RWPE2 (cell line): ENCODE measurements at regions not wholly inside any gene's neighbourhood (a gene's known extent, or its start where the extent isn't known, plus 50 kb on each side); places are given as distances from the start of the nearest gene placed in this dataset.

Experiments used
- ATAC-seq: fragments of 200-7000 bp; cut with Tn5 transposase; 3 replicates; pipeline ENCODE4 v1.9.1; 2021; ENCODE audit warnings: low read depth
- DNase-seq: peaks from one replicate; pipeline ENCODE4 v3.0.0-alpha.2; 2020; ENCODE audit warnings: low spot score
- H3K27ac ChIP-seq: fragments of 450-650 bp; 2 replicates; pipeline ENCODE4 v1.5.1; 2017; ENCODE audit warnings: mild to moderate bottlenecking; ENCODE audit not compliant: poor library complexity, severe bottlenecking
- H3K27me3 ChIP-seq: fragments of 250-450 bp; sonication (Bioruptor Pico); 2 replicates; pipeline ENCODE4 v1.5.1; 2021; ENCODE audit warnings: mild to moderate bottlenecking, moderate library complexity; ENCODE audit not compliant: insufficient read depth, poor library complexity, severe bottlenecking
- H3K36me3 ChIP-seq: fragments of 250-450 bp; sonication (Bioruptor Pico); 2 replicates; pipeline ENCODE4 v1.5.1; 2020; ENCODE audit warnings: low read depth, mild to moderate bottlenecking, moderate library complexity
- H3K4me1 ChIP-seq: fragments of 250-450 bp; sonication (Bioruptor Pico); 2 replicates; pipeline ENCODE4 v1.5.1; 2021; ENCODE audit warnings: mild to moderate bottlenecking, moderate library complexity; ENCODE audit not compliant: insufficient read depth, poor library complexity, severe bottlenecking
- H3K4me3 ChIP-seq: fragments of 250-450 bp; sonication (Bioruptor Pico); 2 replicates; pipeline ENCODE4 v1.5.1; 2021; ENCODE audit warnings: mild to moderate bottlenecking, moderate library complexity; ENCODE audit not compliant: severe bottlenecking
- H3K9me3 ChIP-seq: fragments of 250-450 bp; sonication (Bioruptor Pico); 2 replicates; pipeline ENCODE4 v1.5.1; 2021; ENCODE audit warnings: mild to moderate bottlenecking, moderate library complexity; ENCODE audit not compliant: severe bottlenecking
- TF ChIP-seq, protein P1 (sequence below): fragments of 450-650 bp; IDR thresholded peaks from one replicate; pipeline ENCODE4 v1.5.1; 2017; ENCODE audit warnings: mild to moderate bottlenecking, moderate library complexity; ENCODE audit not compliant: poor library complexity, severe bottlenecking

DNA sequence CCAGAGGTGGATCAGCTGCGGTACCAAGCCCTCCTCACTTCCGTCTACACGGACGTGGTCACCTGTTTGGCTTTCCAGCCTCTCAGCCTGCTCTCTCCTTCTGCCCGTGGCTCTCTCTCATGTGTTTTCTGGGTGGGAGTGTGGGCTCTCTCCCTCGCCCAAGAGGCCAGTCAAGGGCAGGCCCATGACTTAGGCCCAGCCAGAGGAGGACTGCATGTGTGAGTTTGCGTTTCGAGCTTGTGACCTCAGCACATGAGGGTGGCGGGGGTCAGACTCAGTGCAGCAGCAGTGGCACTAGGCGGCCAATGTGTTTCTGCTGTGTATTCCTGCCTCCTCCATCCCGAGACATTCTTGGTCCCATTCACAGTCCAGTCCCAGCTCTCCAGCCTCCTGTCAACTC lies 82.5 kb upstream of the SMIM23 start:
- Histone ChIP-seq H3K36me3 (no peaks in the 10 kb centered on the region), H3K9me3 (no peaks in the 10 kb centered on the region), H3K4me1 (no peaks in the 10 kb centered on the region), H3K27ac (no peak overlapping the region), H3K27me3 (peaks cover 5% of the 10 kb centered on the region), H3K4me3 (no peak overlapping the region)
- ATAC-seq: no peak
- TF ChIP-seq, protein P1, sequence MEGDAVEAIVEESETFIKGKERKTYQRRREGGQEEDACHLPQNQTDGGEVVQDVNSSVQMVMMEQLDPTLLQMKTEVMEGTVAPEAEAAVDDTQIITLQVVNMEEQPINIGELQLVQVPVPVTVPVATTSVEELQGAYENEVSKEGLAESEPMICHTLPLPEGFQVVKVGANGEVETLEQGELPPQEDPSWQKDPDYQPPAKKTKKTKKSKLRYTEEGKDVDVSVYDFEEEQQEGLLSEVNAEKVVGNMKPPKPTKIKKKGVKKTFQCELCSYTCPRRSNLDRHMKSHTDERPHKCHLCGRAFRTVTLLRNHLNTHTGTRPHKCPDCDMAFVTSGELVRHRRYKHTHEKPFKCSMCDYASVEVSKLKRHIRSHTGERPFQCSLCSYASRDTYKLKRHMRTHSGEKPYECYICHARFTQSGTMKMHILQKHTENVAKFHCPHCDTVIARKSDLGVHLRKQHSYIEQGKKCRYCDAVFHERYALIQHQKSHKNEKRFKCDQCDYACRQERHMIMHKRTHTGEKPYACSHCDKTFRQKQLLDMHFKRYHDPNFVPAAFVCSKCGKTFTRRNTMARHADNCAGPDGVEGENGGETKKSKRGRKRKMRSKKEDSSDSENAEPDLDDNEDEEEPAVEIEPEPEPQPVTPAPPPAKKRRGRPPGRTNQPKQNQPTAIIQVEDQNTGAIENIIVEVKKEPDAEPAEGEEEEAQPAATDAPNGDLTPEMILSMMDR: no peak
- no peak for DNase-seq

DNA sequence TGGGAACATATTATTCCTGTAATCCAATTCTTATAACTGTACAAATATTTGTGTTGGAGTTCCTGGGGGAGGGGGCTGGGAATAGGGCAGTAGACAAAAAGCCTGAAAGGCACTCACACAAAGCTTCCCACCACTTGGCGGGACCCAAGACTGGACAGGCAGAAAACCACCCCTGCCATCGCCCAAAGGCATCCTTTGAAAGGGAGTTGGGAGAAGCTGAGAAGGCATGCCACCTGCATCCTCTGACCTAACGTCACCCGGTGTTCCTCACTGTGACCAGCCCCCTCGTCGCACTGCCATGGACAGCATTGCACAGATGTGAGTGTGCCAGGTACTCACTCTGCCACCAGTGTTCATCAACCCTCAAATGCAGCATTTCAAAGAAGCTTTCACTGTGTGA lies 80.6 kb upstream of the SMIM23 start:
- Histone ChIP-seq H3K4me3 (no peak overlapping the region), H3K4me1 (no peaks in the 10 kb centered on the region), H3K9me3 (no peaks in the 10 kb centered on the region), H3K27ac (no peak overlapping the region), H3K27me3 (peaks cover 5% of the 10 kb centered on the region), H3K36me3 (no peaks in the 10 kb centered on the region)
- ATAC-seq (no peak), DNase-seq (no peak)
- TF ChIP-seq, protein P1: no peak

DNA sequence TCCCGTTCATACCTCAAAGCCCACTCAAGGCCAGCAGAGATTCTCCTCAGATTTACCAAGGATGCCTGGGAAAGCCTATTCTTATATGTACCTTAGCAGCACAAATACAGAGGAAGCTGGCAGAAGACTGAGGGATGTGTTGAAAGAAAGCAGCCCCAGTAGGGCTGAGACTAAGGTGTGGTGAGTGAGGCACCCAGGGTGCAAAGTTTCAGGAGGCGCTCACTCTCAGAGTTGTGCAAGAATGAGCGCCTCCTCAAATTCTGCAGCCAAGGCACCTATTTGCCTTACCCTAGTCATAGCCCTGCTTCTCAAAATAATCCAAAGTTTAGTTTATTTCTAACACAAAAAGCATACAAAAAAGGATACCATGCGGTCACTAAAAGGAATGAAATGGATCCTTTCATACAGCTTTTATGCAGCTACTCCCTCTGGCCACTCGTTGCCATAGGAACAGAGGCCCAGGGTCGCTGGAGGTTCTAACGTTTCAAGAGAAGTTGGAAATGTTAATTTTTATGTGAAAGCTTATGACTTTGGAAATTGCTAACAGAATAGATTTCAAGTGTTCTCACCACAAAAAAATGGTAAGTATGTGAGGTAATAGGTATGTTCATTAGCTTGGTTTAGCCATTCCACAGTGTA lies 79.7 kb upstream of the SMIM23 start:
- ATAC-seq: no peak
- TF ChIP-seq, protein P1: no peak

DNA sequence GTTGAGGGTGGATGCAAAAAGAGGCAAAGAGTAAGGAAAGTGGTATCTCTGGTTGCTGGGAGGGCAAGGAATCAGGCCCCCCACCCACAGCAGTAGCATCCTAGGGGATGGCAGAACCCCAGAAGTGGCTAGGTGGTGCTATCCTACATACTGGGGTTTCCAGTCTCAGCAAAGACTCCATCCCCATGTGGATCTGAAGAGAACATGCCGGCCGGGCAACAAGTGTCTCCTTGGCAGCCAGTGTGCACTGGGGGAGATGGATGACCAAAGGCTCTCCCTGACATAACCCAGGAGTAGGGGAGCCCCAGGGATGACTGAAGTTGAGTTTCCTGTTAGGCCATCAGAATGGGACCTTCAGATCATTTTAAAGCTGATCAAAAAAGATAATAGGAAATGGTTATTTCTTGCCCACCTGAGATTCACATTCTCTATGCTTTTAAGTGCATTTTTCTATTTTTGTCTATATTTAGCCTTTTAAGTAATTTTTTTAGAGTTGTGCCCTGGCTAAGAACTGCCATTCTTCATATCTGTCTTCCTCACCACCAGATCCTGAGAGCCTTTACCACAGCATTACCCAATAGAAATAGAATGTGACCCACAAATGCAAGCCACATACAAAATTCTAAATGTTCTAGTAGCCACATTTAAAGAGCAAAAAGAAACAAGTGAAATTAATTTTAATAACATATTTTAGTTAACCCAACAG lies 78.7 kb upstream of the SMIM23 start:
- H3K27ac ChIP-seq: no peak overlapping the region

More for the DNA sequence above, 79.7 kb upstream of the SMIM23 start:
- H3K4me3 ChIP-seq: no peak overlapping the region
- H3K4me1 ChIP-seq: no peaks in the 10 kb centered on the region
- H3K27ac ChIP-seq: no peak overlapping the region
- H3K9me3 ChIP-seq: no peaks in the 10 kb centered on the region
- no peak for DNase-seq
- no peaks in the 10 kb centered on the region for H3K36me3 ChIP-seq
- peaks cover 5% of the 10 kb centered on the region for H3K27me3 ChIP-seq

More for the DNA sequence above, 78.7 kb upstream of the SMIM23 start:
- H3K36me3 ChIP-seq: no peaks in the 10 kb centered on the region
- H3K9me3 ChIP-seq: no peaks in the 10 kb centered on the region
- H3K27me3 ChIP-seq: peaks cover 3% of the 10 kb centered on the region
- H3K4me1 ChIP-seq: no peaks in the 10 kb centered on the region
- DNase-seq: no peak
- no peak for ATAC-seq
- TF ChIP-seq, protein P1: no peak
- H3K4me3 ChIP-seq: no peak overlapping the region
